Activated naive CD4-positive, alpha-beta T cell treated with anti-CD3 and anti-CD28 coated beads, Interleukin-2, amount 10 ng/mL, durations not matched to agents 7 days and 5 days (primary cell): ENCODE measurements at regions not wholly inside any gene's neighbourhood (a gene's known extent, or its start where the extent isn't known, plus 50 kb on each side); places are given as distances from the start of the nearest gene placed in this dataset.

ENCODE experiments used
- CTCF ChIA-PET: fragments of 350-600 bp; sonication (Branson Sonifier 250); formaldehyde crosslinking; loops from one replicate; lab custom pipeline; 2021; ENCODE audit warnings: antibody characterized with exemption; lab: Charles Lee
- DNase-seq: peaks from one replicate; pipeline ENCODE4 v3.0.0-alpha.2; 2020
- H3K27ac Mint-ChIP-seq: one replicate; pipeline ENCODE4 v1.8.0; 2021; ENCODE audit warnings: mild to moderate bottlenecking, moderate library complexity, mixed read lengths
- H3K27me3 Mint-ChIP-seq: one replicate; pipeline ENCODE4 v1.8.0; 2021; ENCODE audit warnings: mild to moderate bottlenecking, mixed read lengths
- H3K36me3 Mint-ChIP-seq: one replicate; pipeline ENCODE4 v1.8.0; 2021; ENCODE audit warnings: mixed read lengths
- H3K4me1 Mint-ChIP-seq: one replicate; pipeline ENCODE4 v1.8.0; 2021; ENCODE audit warnings: mixed read lengths
- H3K4me3 Mint-ChIP-seq: one replicate; pipeline ENCODE4 v1.8.0; 2021; ENCODE audit warnings: mild to moderate bottlenecking, moderate library complexity, mixed read lengths
- H3K9me3 Mint-ChIP-seq: one replicate; pipeline ENCODE4 v1.8.0; 2021; ENCODE audit warnings: mixed read lengths

DNA sequence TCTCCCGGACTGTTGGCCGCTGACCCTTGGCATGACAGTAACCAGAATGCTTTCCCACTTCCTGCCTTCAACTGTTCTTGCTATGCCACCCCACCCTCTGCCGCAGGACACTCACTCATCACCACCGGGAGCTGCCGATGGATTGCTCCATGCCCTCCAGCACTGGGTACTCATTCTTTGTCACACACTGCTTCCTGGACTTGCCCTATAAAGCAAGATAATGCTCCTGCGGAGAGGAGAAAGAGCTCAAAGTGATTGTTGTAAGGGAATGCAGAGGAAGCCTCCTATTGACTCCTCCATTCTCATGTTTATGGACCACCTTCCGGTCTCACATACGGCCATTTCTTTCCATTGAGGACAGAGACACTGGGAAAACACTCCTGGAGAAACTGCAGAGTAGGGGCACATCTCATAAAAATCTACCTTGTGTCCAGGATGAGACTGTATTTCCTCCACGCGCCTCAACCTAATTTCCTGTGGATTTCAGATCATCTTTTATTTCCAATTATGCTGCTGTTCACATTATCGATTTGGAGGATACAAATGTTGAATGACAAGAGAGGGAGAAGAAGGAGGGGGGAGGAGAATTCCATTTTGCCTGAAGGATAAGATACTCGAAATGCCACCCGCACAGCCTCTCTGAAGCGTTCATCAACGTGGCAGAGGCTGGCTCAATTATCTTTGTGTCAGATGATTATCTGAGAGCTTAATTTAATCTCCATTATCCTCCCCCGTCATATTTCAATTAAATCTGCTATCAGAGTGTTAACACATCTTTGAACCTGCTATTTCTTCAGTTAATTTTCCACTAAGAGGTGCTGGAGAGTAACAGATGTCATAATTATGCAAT lies 486.1 kb upstream of the SALL1 start:
- H3K4me3 Mint-ChIP-seq: no peak overlapping the region
- DNase-seq: no peak

DNA sequence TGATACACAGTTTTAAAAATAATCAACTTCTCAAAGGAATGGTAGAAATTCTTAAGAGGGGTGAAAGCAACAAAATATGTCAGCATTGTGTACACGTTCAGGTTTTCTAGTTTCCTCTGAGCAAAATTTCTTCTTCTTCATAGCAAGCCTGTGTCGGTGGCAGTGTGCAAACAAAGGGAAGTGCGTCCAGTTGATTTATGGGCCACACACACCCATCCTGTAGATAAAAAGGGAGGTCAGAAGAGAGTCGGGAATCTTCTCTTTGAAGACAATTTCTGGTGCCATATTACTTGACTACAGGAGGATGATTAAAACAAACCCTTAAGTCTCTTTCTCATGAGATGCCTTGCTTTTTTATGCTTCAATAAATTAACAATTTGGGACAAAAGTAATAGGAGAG lies 484.1 kb upstream of the SALL1 start:
- H3K4me1 Mint-ChIP-seq: no peaks in the 10 kb centered on the region
- CTCF ChIA-PET: no interaction called here
- DNase-seq: no peak
- no peak overlapping the region for H3K4me3 Mint-ChIP-seq
- H3K27ac Mint-ChIP-seq: no peak overlapping the region
- H3K27me3 Mint-ChIP-seq: no peaks in the 10 kb centered on the region
- H3K9me3 Mint-ChIP-seq: peaks cover 22% of the 10 kb centered on the region
- H3K36me3 Mint-ChIP-seq: no peaks in the 10 kb centered on the region

More for the DNA sequence above, 486.1 kb upstream of the SALL1 start:
- H3K27ac Mint-ChIP-seq: no peak overlapping the region
- CTCF ChIA-PET: no interaction called here
- H3K27me3 Mint-ChIP-seq: no peaks in the 10 kb centered on the region
- H3K4me1 Mint-ChIP-seq: no peaks in the 10 kb centered on the region
- H3K9me3 Mint-ChIP-seq: peaks cover 19% of the 10 kb centered on the region
- H3K36me3 Mint-ChIP-seq: no peaks in the 10 kb centered on the region

DNA sequence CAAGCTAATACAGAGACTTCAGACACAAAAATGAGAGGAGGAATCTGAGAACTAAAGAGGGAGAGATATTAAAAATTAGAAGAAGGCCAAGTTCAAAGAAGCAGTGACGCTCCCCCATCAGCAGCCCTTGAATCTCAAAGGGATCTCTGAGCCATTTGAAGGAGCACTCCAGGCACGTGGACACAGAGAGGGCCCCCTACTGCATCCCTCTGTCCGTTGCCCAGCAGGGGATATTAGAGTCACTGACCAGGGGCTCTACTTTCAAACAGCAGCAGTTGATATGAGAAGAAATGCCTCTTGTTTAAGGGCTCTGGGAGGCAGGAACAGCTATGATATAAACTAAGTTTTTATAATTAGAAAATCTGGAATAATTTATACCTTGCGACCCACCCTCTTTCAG lies 479.0 kb upstream of the SALL1 start:
- H3K9me3 Mint-ChIP-seq: peaks cover 16% of the 10 kb centered on the region
- no peak overlapping the region for H3K4me3 Mint-ChIP-seq
- no peaks in the 10 kb centered on the region for H3K4me1 Mint-ChIP-seq
- no peak for DNase-seq
- CTCF ChIA-PET: no interaction called here
- no peaks in the 10 kb centered on the region for H3K27me3 Mint-ChIP-seq
- no peak overlapping the region for H3K27ac Mint-ChIP-seq
- no peaks in the 10 kb centered on the region for H3K36me3 Mint-ChIP-seq

DNA sequence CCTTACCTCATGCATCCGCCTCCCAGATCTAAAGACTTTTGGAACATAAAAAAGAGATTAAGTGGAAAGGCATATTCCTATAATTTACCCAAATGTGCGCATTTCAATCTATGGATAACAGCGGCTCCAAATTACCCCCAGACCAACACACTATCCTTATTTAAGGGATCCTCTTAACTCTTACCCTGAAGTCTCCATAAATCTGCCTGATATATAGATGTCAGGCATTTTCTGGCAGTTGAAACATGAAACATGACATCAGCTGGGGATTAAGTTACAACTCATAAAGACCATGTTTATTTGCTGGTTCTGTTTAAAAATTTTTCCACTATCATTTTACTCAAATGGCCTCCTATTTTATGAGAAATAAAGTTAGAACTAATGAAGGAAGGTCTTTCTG lies 478.5 kb upstream of the SALL1 start:
- DNase-seq: no peak
- Mint-ChIP-seq H3K36me3 (no peaks in the 10 kb centered on the region), H3K4me1 (no peaks in the 10 kb centered on the region), H3K9me3 (peaks cover 17% of the 10 kb centered on the region), H3K27ac (no peak overlapping the region), H3K4me3 (no peak overlapping the region), H3K27me3 (no peaks in the 10 kb centered on the region)
- CTCF ChIA-PET: no interaction called here

DNA sequence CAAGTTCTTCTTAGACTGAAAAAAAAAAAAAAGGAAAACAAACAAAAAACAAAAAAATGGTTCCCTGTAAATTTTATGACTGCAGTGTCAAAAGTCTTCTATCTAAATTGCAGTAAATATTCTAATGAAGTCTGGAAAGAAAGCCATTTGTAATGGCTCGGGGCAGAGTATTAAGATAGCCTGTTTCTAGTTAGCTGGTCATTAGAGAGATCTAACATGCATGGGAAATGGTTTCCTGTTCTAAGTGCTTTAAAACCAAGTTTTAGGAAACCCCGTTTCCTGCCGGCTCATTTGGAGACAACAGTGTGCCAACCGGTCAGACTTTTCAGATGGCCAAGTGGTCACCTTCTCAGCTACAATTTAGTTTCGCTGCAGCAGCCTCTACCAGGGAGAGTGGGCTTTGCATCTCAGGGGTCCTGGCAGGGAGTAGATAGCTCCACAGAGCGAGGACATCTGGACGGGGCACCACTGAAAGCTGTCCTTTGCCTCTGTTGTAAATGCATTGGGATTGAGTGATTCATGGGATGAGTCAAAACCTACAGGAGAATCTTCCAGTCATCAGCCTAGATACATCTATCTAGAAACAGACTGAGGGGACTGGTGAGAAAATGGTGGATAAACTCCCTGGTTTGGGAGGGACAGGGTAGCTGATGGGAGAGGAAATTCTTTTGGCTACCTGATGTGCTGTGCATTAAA lies 473.2 kb upstream of the SALL1 start:
- no peaks in the 10 kb centered on the region for H3K36me3 Mint-ChIP-seq
- DNase-seq: no peak
- CTCF ChIA-PET: no interaction called here
- H3K4me3 Mint-ChIP-seq: no peak overlapping the region
- H3K9me3 Mint-ChIP-seq: peaks cover 19% of the 10 kb centered on the region
- H3K27ac Mint-ChIP-seq: no peak overlapping the region
- no peaks in the 10 kb centered on the region for H3K4me1 Mint-ChIP-seq
- no peaks in the 10 kb centered on the region for H3K27me3 Mint-ChIP-seq

DNA sequence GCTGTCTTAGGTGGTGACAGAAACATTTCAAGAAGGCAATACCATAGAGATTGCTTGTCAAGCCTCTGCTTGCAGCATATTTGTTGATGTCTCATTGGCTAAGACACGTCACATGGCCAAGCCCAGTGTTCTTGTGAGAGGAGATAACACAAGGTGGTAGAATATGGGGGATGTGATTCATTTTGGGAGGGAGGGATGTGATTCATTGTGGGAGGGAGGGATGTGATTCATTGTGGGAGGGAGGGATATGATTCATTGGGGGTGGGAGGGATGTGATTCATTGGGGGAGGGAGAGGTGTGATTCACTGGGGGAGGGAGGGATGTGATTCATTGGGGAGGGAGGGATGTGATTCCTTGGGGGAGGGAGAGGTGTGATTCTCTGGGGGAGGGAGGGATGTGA lies 470.5 kb upstream of the SALL1 start:
- peaks cover 16% of the 10 kb centered on the region for H3K9me3 Mint-ChIP-seq
- no peaks in the 10 kb centered on the region for H3K36me3 Mint-ChIP-seq
- CTCF ChIA-PET: no interaction called here
- no peak for DNase-seq
- H3K27ac Mint-ChIP-seq: no peak overlapping the region
- H3K4me1 Mint-ChIP-seq: no peaks in the 10 kb centered on the region
- H3K27me3 Mint-ChIP-seq: no peaks in the 10 kb centered on the region
- H3K4me3 Mint-ChIP-seq: no peak overlapping the region

DNA sequence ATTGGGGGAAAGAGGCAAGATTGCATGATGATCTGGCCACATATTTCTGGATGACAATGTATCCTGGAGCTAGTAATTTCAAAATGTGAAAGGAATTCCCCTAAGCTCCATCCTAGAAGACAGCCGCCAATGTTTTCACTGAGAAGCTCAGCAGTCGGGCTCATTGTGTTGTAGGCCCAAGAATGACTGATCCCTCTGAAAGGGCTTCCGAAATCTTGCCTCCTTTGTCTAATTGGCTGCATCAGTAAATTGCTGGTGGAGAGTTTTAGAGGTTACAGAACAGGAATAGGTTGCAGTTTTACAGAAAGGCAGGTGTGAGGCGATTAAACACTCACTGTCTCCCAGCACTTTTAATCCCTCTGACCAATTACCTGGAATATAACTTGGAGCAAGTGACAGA lies 464.1 kb upstream of the SALL1 start:
- Mint-ChIP-seq H3K36me3 (no peaks in the 10 kb centered on the region), H3K4me3 (no peak overlapping the region), H3K4me1 (no peaks in the 10 kb centered on the region), H3K9me3 (peaks cover 7% of the 10 kb centered on the region), H3K27me3 (no peaks in the 10 kb centered on the region), H3K27ac (no peak overlapping the region)
- DNase-seq: no peak
- CTCF ChIA-PET: no interaction called here

DNA sequence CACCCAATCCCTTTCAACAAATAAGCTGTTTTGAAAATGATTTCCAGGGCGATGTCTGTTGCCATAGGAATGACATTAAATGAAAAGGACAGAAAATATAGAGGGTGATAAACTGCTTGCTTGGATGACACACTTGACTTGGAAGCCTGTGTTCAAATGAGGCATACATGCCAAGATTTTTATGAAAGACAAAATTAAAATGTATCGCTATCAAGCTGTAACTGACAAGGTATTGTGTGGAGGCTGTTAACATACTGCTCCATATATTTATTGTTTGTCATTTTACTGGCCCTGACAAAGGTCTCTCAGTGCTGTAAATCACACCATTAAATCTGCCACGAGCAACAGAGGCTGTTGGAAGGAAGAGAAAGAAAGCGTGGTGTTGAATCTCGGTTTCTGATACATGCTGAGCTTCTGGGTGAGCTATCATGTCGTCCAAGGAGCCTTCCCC lies 456.2 kb upstream of the SALL1 start:
- Mint-ChIP-seq H3K4me3 (no peak overlapping the region), H3K27me3 (no peaks in the 10 kb centered on the region), H3K36me3 (no peaks in the 10 kb centered on the region), H3K4me1 (no peaks in the 10 kb centered on the region), H3K9me3 (peaks cover 7% of the 10 kb centered on the region), H3K27ac (no peak overlapping the region)
- DNase-seq: no peak
- CTCF ChIA-PET: no interaction called here

DNA sequence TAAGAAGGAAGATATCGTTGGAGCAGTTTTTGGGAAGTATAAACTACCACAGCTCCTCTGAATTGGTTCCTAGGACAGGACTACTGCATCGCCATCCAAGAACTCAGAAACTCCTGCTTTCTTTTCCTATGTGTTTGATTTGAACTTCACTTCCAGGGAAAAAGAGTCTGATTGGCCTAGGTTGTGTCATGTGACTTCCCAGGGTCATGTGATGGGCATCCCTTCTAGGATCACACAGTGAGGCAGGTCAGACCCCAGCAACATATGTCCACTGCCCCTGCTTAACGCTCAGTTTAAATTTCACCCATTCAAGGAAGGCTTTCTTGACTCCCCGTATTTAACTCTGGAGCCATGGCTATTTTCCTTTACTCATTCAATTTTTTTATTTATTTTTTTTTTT lies 445.2 kb upstream of the SALL1 start:
- H3K4me1 Mint-ChIP-seq: no peaks in the 10 kb centered on the region
- DNase-seq: no peak
- H3K9me3 Mint-ChIP-seq: peaks cover 12% of the 10 kb centered on the region
- no peaks in the 10 kb centered on the region for H3K27me3 Mint-ChIP-seq
- no peak overlapping the region for H3K4me3 Mint-ChIP-seq
- no peak overlapping the region for H3K27ac Mint-ChIP-seq
- H3K36me3 Mint-ChIP-seq: no peaks in the 10 kb centered on the region
- CTCF ChIA-PET: no interaction called here

DNA sequence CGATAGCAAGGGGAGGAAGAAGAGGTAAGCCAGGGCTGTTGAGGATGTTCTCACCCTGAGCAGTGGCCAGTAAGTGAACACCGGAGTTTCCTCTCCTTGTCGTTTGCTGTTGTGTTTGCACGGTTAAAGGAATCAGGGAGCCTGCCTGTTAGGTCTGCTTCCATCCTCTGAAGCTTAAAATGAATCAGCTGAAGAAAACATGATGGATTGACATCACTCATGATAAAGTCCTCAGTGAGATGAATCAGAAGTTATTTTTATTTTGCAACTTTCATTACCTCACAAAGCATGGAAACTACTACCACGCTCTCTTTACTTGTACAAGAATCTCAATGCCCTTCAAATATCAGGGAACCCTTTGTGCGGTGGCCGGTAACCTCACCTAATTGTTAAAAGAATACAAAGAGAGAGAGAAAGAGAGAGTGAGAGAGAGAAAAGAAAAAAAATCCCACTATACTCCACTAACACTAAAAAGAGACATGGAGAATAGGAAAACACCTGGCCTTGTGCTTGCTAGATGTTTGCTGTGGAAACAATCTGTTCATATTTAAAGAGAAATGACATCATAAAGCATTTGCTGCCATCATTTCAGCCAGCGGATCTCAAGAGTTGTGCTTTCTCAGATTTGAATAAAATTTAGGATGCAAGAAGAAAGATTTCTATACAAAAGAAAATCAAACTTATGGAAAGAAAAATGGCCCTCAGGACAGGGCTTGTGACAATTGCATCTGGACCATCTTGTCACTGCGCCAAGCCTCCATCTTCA lies 441.6 kb upstream of the SALL1 start:
- Mint-ChIP-seq H3K9me3 (peaks cover 9% of the 10 kb centered on the region), H3K27ac (peak overlapping the region; percentile 52), H3K4me3 (no peak overlapping the region), H3K27me3 (no peaks in the 10 kb centered on the region), H3K36me3 (no peaks in the 10 kb centered on the region), H3K4me1 (no peaks in the 10 kb centered on the region)
- no peak for DNase-seq
- CTCF ChIA-PET: no interaction called here

DNA sequence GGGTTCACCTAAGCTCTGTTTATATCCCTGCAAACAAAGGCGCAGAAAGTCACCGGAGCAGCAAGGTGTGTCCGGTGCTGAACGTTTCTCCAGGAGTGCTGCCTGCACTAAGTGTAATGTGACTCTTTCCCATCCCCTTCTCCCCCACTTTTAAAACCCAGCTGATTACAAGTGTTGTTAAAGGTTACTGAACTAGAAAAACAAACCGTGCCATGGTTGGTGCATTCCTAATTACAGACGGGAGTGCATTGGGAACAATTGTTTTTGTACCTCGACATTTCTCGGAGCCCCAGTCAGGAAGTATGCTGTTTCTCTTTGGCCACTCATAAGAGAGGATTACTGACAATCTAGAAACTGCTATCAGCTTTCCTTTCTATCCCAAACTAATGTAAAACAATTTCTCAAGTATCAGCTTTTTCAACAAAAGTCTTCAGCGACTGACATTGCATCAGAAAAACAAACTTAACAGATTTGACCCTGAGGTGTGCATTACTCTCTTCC lies 441.0 kb upstream of the SALL1 start:
- no peaks in the 10 kb centered on the region for H3K27me3 Mint-ChIP-seq
- DNase-seq: no peak
- H3K4me3 Mint-ChIP-seq: no peak overlapping the region
- H3K9me3 Mint-ChIP-seq: peaks cover 3% of the 10 kb centered on the region
- no peaks in the 10 kb centered on the region for H3K36me3 Mint-ChIP-seq
- CTCF ChIA-PET: no interaction called here
- no peaks in the 10 kb centered on the region for H3K4me1 Mint-ChIP-seq
- H3K27ac Mint-ChIP-seq: peak overlapping the region; percentile 52

DNA sequence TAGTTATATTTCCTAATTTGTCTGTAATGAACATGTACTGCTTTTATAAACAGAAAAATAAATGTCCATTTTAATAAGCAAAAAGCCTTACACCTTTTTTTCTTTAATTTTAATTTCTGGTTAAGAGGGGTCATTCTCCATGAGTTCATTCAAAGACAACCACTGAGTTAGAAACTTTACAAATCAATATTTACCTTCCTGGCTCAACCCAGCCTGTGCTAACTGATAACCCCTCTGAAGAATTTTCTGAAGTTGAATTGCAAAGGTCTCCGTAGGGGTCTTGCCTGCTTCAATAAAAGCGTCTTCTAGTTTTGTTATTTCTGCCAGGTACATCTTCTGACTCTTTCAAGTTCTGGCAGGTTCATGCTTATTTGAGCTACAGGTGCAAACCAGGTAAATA lies 440.4 kb upstream of the SALL1 start:
- Mint-ChIP-seq H3K4me3 (no peak overlapping the region), H3K36me3 (no peaks in the 10 kb centered on the region), H3K4me1 (no peaks in the 10 kb centered on the region), H3K27me3 (no peaks in the 10 kb centered on the region), H3K9me3 (peaks cover 2% of the 10 kb centered on the region), H3K27ac (no peak overlapping the region)
- DNase-seq: no peak
- CTCF ChIA-PET: no interaction called here

DNA sequence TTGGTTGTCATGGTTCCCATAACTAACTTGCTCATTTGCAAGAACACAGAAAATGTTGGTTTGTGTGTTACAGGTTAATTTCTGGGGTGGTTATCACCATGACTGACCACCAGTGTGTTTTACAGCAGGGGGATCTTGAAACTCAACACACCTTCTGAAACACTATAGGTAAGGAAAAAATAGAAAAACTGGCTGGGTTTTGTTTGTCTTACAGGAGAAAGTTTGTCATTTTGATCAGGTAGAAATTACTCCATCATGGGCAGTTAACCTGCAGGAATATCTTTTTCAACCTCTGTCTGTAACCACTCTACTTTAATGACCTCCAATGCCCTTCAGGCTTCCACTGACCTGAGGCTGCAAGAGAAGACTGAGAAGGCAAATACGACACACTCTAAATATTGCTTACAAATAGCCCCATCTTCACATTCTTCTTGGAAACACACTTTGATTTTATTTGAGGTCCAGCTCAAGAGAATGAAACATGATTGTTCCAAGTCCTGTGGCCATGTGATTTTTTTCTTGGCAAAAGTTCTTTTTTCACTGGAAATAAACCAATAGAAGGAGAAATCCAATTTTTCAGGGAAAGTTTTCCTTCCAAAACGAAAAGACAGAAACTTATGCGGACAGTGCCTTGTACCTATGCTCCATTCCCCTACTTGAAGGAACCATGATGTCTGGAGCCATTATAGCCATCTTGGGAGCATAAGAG lies 428.7 kb upstream of the SALL1 start:
- no peaks in the 10 kb centered on the region for H3K4me1 Mint-ChIP-seq
- H3K36me3 Mint-ChIP-seq: no peaks in the 10 kb centered on the region
- no peak overlapping the region for H3K27ac Mint-ChIP-seq
- H3K4me3 Mint-ChIP-seq: no peak overlapping the region
- H3K9me3 Mint-ChIP-seq: peaks cover 10% of the 10 kb centered on the region
- CTCF ChIA-PET: no interaction called here
- no peak for DNase-seq
- H3K27me3 Mint-ChIP-seq: no peaks in the 10 kb centered on the region
